Neural progenitor cell (in vitro differentiated cells): ENCODE measurements at regions not wholly inside any gene's neighbourhood (a gene's known extent, or its start where the extent isn't known, plus 50 kb on each side); places are given as distances from the start of the nearest gene placed in this dataset.

Experiments
- DNase-seq: peaks from one replicate; pipeline ENCODE4 v3.0.0-alpha.2; 2016; ENCODE audit warnings: low spot score
- H2AFZ ChIP-seq: fragments of 200-600 bp; sonication (generic); replicated peaks from 2 replicates; pipeline ENCODE4 v1.6.1; 2016; ENCODE audit warnings: antibody characterized with exemption
- H3F3A ChIP-seq: fragments of 200-600 bp; sonication (generic); 2 replicates; pipeline ENCODE4 v1.6.1; 2016; ENCODE audit warnings: antibody characterized with exemption, low read depth
- H3K27ac ChIP-seq: fragments of 200-600 bp; sonication (generic); 2 replicates; pipeline ENCODE4 v1.5.1; 2016; ENCODE audit warnings: mild to moderate bottlenecking
- H3K27me3 ChIP-seq: fragments of 200-600 bp; sonication (generic); 2 replicates; pipeline ENCODE4 v1.6.1; 2016; ENCODE audit warnings: mild to moderate bottlenecking, moderate library complexity
- H3K36me3 ChIP-seq: fragments of 200-600 bp; sonication (generic); 2 replicates; pipeline ENCODE4 v1.5.1; 2016
- H3K4me1 ChIP-seq: fragments of 200-600 bp; sonication (generic); 2 replicates; pipeline ENCODE4 v1.6.1; 2016; ENCODE audit warnings: mixed run types
- H3K4me2 ChIP-seq: fragments of 200-600 bp; sonication (generic); 2 replicates; pipeline ENCODE4 v1.6.1; 2016
- H3K4me3 ChIP-seq: fragments of 200-600 bp; sonication (generic); 2 replicates; pipeline ENCODE4 v1.5.1; 2016
- H3K79me2 ChIP-seq: fragments of 200-600 bp; sonication (generic); 2 replicates; pipeline ENCODE4 v1.6.1; 2016; ENCODE audit warnings: low read depth
- H3K9ac ChIP-seq: fragments of 200-600 bp; sonication (generic); 2 replicates; pipeline ENCODE4 v1.6.1; 2016
- H3K9me3 ChIP-seq: fragments of 200-600 bp; sonication (generic); 2 replicates; pipeline ENCODE4 v1.5.1; 2016; ENCODE audit warnings: low read depth
- H4K20me1 ChIP-seq: fragments of 200-600 bp; sonication (generic); 2 replicates; pipeline ENCODE4 v1.6.1; 2016; ENCODE audit warnings: low read depth
- H3K27ac Mint-ChIP-seq: 3 replicates; pipeline ENCODE4 v1.8.0; 2021; ENCODE audit warnings: mixed read lengths
- H3K27me3 Mint-ChIP-seq: 2 replicates; pipeline ENCODE4 v1.8.0; 2022; ENCODE audit warnings: low read depth, mild to moderate bottlenecking, inconsistent platforms, moderate library complexity, mixed read lengths; ENCODE audit not compliant: insufficient read depth
- H3K36me3 Mint-ChIP-seq: 3 replicates; pipeline ENCODE4 v1.8.0; 2021; ENCODE audit warnings: mixed read lengths
- H3K4me1 Mint-ChIP-seq: 3 replicates; pipeline ENCODE4 v1.8.0; 2021; ENCODE audit warnings: mixed read lengths
- H3K4me3 Mint-ChIP-seq: 3 replicates; pipeline ENCODE4 v1.8.0; 2021; ENCODE audit warnings: mild to moderate bottlenecking, moderate library complexity, mixed read lengths
- H3K9me3 Mint-ChIP-seq: 3 replicates; pipeline ENCODE4 v1.8.0; 2020; ENCODE audit warnings: mixed read lengths
- CTCF ChIP-seq: fragments of 200-600 bp; sonication (generic); IDR thresholded peaks from 2 replicates; pipeline ENCODE4 v1.5.1; 2017; ENCODE audit warnings: antibody characterized with exemption, mild to moderate bottlenecking
- EZH2 ChIP-seq: fragments of 200-600 bp; sonication (generic); IDR thresholded peaks from 2 replicates; pipeline ENCODE4 v1.6.1; 2017; ENCODE audit warnings: antibody characterized with exemption, mild to moderate bottlenecking, moderate library complexity
- EZH2phosphoT487 ChIP-seq: fragments of 200-600 bp; sonication (generic); IDR thresholded peaks from 2 replicates; pipeline ENCODE4 v1.6.1; 2017; ENCODE audit warnings: antibody characterized with exemption

DNA sequence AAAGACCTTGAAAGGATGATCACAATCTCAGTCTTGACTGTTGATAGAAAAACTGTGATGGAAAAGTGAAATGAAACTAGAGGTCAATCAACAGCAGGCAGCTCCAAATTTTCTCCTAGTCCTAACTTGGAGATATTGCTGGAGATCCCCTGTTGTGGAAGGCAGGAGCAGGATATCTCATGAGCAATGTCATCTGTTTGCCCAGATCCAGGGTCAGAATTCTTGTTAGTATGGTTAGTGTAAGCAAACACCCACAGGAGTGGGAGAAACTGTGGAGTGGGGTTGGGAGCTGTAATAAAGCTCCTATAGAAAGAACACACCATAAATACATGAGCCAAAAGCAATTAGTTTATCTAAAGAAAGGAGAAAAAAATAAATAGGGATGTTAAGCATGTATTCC, 169.0 kb downstream of the AKR1D1 start:
- H4K20me1 ChIP-seq, result no peaks in the 10 kb centered on the region
- Mint-ChIP-seq H3K27ac (peak overlapping the region; percentile 99), H3K27me3 (peaks cover 4% of the 10 kb centered on the region), H3K36me3 (peaks cover 4% of the 10 kb centered on the region), H3K4me3 (no peak overlapping the region), H3K9me3 (peaks cover 9% of the 10 kb centered on the region), H3K4me1 (peaks cover 57% of the 10 kb centered on the region)
- DNase-seq, result no peak
- H3K36me3 ChIP-seq, result no peaks in the 10 kb centered on the region
- peaks cover 64% of the 10 kb centered on the region for H3K4me1 ChIP-seq
- no peaks in the 10 kb centered on the region for H3K79me2 ChIP-seq
- H3K9me3 ChIP-seq, result peaks cover 3% of the 10 kb centered on the region
- H3K4me2 ChIP-seq, result peak overlapping the region; percentile 5
- H3F3A ChIP-seq, result peaks cover 66% of the 10 kb centered on the region
- no peak overlapping the region for H3K4me3 ChIP-seq
- TF ChIP-seq CTCF, result no peak
- TF ChIP-seq EZH2phosphoT487, result no peak
- TF ChIP-seq EZH2, result no peak
- H3K9ac ChIP-seq, result no peak overlapping the region
- H3K27me3 ChIP-seq, result no peaks in the 10 kb centered on the region
- H3K27ac ChIP-seq, result no peak overlapping the region
- H2AFZ ChIP-seq, result no peak overlapping the region

- Histone ChIP-seq H4K20me1 (no peaks in the 10 kb centered on the region), H2AFZ (no peak overlapping the region), H3F3A (peaks cover 66% of the 10 kb centered on the region), H3K4me3 (no peak overlapping the region), H3K9ac (no peak overlapping the region), H3K4me2 (peak overlapping the region; percentile 48), H3K36me3 (no peaks in the 10 kb centered on the region), H3K27me3 (no peaks in the 10 kb centered on the region), H3K79me2 (no peaks in the 10 kb centered on the region), H3K9me3 (peaks cover 3% of the 10 kb centered on the region), H3K27ac (no peak overlapping the region), H3K4me1 (peaks cover 64% of the 10 kb centered on the region)
- TF ChIP-seq EZH2, result no peak
- no peak for TF ChIP-seq CTCF
- no peak for TF ChIP-seq EZH2phosphoT487
- Mint-ChIP-seq H3K9me3 (peaks cover 12% of the 10 kb centered on the region), H3K27me3 (peaks cover 6% of the 10 kb centered on the region), H3K36me3 (peaks cover 4% of the 10 kb centered on the region), H3K27ac (peak overlapping the region; percentile 95), H3K4me3 (no peak overlapping the region), H3K4me1 (peaks cover 62% of the 10 kb centered on the region)
- no peak for DNase-seq
Measured at GRCh38 chr7:138245682-138246081, 169.4 kb downstream of the AKR1D1 start.

DNA sequence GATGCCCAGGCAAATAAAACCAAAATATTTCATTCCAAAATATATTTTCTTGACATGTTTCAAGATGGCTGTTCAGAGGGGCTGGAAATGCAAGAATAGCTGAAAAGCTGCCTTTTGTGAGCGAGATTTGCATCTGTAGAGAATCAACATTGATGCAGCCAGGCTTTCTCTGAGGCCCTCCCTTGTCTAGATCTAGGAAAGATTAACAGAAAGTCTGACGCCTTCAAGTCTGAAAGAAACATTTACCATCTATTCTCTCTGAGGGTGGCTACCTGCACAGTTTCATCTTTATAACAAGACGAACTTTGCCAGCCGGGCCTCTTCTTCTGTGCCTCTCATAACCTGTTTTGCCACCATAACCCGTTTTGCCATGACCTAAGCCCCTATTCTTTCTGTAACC, 170.2 kb downstream of the AKR1D1 start:
- peak overlapping the region; percentile 5 for H3K4me3 Mint-ChIP-seq
- Histone ChIP-seq H3K9me3 (peaks cover 3% of the 10 kb centered on the region), H3K4me2 (peak overlapping the region; percentile 48), H2AFZ (no peak overlapping the region), H3K79me2 (no peaks in the 10 kb centered on the region), H3K4me3 (no peak overlapping the region), H3K4me1 (peaks cover 64% of the 10 kb centered on the region), H4K20me1 (no peaks in the 10 kb centered on the region), H3K27me3 (no peaks in the 10 kb centered on the region), H3K36me3 (no peaks in the 10 kb centered on the region), H3K27ac (peak overlapping the region; percentile 46), H3K9ac (no peak overlapping the region), H3F3A (peaks cover 62% of the 10 kb centered on the region)
- TF ChIP-seq EZH2, result no peak
- no peak for TF ChIP-seq CTCF
- TF ChIP-seq EZH2phosphoT487, result no peak
- peaks cover 6% of the 10 kb centered on the region for H3K27me3 Mint-ChIP-seq
- peak overlapping the region; percentile 95 for H3K27ac Mint-ChIP-seq
- peaks cover 3% of the 10 kb centered on the region for H3K36me3 Mint-ChIP-seq
- H3K4me1 Mint-ChIP-seq, result peaks cover 63% of the 10 kb centered on the region
- peaks cover 10% of the 10 kb centered on the region for H3K9me3 Mint-ChIP-seq
- peak; percentile 41 for DNase-seq
